Loucy (cell line): ENCODE measurements at regions not wholly inside any gene's neighbourhood (a gene's known extent, or its start where the extent isn't known, plus 50 kb on each side); places are given as distances from the start of the nearest gene placed in this dataset.
"Not testable (repeated sequence)": the region's sequence is repeated elsewhere in the genome, so short reads cannot be mapped to it uniquely, and the experiment has no call there.

ENCODE experiments used
- CTCF ChIP-seq: fragments of 200-600 bp; sonication (generic); conservative IDR thresholded peaks from 2 replicates; pipeline ENCODE4 v1.5.1; 2014; ENCODE audit warnings: mild to moderate bottlenecking, antibody characterized with exemption, low read length
- EZH2phosphoT487 ChIP-seq: fragments of 200-600 bp; IDR thresholded peaks from 2 replicates; pipeline ENCODE4 v1.6.1; 2018; ENCODE audit warnings: antibody characterized with exemption, mild to moderate bottlenecking, moderate library complexity, borderline replicate concordance

GRCh38 chr11:44396746-44397145, 86.8 kb upstream of the ALX4 start:
- not testable (repeated sequence) for TF ChIP-seq EZH2phosphoT487, CTCF
